HL-60 (cell line): ENCODE measurements at regions not wholly inside any gene's neighbourhood (a gene's known extent, or its start where the extent isn't known, plus 50 kb on each side); places are given as distances from the start of the nearest gene placed in this dataset.
"Not testable (repeated sequence)": the region's sequence is repeated elsewhere in the genome, so short reads cannot be mapped to it uniquely, and the experiment has no call there.

Source experiments
- CTCF ChIP-seq: IDR thresholded peaks from one replicate; pipeline ENCODE4 v1.5.1; 2011; ENCODE audit warnings: low read length, control low read depth, inconsistent platforms; ENCODE audit not compliant: insufficient read depth
- GABPA ChIP-seq: IDR thresholded peaks from 2 replicates; pipeline ENCODE4 v1.6.1; 2012; ENCODE audit warnings: low read depth
- TF ChIP-seq, protein P1 (sequence below): IDR thresholded peaks from 2 replicates; pipeline ENCODE4 v1.6.1; 2012; ENCODE audit warnings: low read depth; ENCODE audit not compliant: insufficient replicate concordance

DNA sequence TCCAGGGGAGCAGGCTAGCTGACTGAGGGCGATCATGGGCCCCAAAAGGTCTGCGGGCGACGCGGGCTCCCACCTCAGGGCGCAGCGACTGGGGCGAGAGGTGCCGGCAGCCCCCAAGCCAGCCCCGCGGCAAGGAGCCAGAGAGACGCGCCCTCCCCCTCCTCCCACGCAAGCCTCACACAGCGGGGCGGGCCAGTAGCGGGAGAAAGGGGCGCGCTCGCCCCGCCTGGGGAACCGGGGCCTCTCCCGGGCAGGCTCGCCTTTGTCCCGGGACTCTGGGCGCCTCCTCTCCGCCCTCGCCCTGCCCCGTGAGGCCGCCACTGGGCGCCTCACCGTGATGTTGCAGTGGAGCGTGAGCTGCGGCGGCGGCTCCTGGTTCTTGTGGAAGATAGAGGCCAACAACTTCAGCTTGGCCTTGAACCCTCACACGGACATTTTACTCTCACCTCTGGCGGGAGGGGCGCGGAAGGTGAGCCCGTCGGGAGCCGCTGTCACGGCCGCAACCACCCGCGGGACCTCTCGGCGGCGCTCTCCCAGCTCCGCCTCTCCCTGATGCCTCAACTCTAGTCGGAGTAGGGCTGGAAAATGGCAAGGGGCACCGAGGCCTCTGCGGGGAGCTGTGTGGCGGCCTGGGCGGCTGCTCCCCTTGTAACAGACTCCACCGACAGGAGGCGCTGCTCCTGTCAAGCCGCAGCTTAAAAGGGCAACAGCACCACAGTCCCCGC is 100.5 kb upstream of the ZSCAN2 start:
- TF ChIP-seq CTCF, GABPA: not testable (repeated sequence)
- TF ChIP-seq, protein P1, sequence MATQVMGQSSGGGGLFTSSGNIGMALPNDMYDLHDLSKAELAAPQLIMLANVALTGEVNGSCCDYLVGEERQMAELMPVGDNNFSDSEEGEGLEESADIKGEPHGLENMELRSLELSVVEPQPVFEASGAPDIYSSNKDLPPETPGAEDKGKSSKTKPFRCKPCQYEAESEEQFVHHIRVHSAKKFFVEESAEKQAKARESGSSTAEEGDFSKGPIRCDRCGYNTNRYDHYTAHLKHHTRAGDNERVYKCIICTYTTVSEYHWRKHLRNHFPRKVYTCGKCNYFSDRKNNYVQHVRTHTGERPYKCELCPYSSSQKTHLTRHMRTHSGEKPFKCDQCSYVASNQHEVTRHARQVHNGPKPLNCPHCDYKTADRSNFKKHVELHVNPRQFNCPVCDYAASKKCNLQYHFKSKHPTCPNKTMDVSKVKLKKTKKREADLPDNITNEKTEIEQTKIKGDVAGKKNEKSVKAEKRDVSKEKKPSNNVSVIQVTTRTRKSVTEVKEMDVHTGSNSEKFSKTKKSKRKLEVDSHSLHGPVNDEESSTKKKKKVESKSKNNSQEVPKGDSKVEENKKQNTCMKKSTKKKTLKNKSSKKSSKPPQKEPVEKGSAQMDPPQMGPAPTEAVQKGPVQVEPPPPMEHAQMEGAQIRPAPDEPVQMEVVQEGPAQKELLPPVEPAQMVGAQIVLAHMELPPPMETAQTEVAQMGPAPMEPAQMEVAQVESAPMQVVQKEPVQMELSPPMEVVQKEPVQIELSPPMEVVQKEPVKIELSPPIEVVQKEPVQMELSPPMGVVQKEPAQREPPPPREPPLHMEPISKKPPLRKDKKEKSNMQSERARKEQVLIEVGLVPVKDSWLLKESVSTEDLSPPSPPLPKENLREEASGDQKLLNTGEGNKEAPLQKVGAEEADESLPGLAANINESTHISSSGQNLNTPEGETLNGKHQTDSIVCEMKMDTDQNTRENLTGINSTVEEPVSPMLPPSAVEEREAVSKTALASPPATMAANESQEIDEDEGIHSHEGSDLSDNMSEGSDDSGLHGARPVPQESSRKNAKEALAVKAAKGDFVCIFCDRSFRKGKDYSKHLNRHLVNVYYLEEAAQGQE = not testable (repeated sequence)
